Inflammatory macrophage (primary cell): ENCODE measurements at regions not wholly inside any gene's neighbourhood (a gene's known extent, or its start where the extent isn't known, plus 50 kb on each side); places are given as distances from the start of the nearest gene placed in this dataset.
"Not testable (repeated sequence)": the region's sequence is repeated elsewhere in the genome, so short reads cannot be mapped to it uniquely, and the experiment has no call there.

Source experiments
- DNase-seq, 2 donors: peaks; one replicate each; pipeline ENCODE4 v3.0.0-alpha.2; 2020 to 2022

GRCh38 chrX:21126661-21127060 lies 247.6 kb upstream of the CNKSR2 start:
- no peak for DNase-seq

DNA sequence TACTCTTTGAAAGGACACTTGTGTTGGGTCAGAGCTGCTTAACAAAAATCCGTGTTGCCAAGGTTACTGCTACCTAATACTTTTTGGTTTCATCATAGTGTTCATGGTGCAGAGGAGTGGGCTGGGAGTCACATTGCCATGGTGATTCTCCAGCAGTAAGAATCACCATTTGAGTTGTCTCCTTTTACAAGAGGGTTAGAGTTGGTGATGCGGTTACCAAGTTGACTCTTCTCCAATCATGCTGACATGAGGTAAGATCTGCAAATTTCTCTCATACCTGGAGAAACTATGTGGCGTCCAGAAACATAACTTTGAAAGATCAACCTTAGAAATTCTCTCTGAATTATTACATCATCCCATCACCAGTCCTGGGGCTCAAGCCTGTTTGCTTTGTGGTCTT lies 242.9 kb upstream of the CNKSR2 start:
- DNase-seq: no peak

DNA sequence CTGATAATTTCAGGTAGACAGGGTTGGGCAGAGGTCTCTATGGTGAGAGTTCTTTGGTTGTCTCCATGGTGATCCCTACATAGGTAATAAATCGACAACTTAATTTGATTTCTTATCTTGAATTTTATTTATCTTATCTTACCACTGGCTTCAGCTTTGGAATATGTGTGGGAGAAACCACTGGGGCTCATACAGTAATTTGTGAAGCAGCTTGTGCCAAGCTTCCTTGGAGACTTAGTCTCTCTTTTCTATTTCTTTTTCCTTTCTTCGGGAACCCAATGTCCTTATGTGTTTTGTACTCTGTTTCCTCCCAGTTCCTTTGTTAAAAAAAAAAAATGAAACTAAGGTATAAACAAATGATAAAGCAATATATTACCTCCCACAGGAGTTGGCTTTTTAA lies 242.4 kb upstream of the CNKSR2 start:
- no peak for DNase-seq

DNA sequence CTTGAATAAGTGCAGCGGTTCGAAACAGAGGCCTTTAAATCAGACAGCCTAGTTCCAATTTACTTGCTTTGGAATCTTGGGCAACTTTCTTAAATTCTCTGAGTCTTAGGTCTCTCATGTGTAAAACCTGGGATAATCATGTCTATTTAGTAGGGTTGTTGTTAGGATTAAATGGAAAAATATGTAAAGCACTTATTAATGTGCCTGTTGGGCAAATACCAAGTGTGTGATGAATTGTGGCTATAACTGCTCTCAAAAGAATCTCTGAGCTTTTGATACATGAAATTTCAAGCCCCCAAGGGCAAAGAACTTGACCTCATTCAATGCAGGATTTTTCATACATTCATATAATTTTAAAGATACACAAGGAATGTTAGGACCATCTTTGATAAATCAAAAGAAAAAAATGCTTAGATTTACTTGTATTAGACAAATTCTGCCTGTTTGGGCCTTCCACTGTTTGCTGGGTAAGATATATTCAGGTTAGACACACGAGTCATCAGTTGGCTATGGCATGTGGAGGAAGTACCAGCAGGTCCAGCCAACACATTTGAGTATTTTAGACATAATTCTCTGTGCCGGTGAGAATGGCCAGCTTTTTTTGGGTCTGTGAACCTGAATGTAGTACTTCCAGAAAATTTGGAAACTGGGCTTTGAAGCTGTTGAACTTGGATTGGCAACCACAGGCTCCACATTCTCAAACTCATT lies 241.4 kb upstream of the CNKSR2 start:
- no peak for DNase-seq

GRCh38 chrX:21150208-21150607 lies 224.0 kb upstream of the CNKSR2 start:
- no peak for DNase-seq

- no peak for DNase-seq
Measured at GRCh38 chrX:21151051-21151450, 223.2 kb upstream of the CNKSR2 start.

GRCh38 chrX:21153033-21153432 lies 221.2 kb upstream of the CNKSR2 start:
- DNase-seq: no peak

DNA sequence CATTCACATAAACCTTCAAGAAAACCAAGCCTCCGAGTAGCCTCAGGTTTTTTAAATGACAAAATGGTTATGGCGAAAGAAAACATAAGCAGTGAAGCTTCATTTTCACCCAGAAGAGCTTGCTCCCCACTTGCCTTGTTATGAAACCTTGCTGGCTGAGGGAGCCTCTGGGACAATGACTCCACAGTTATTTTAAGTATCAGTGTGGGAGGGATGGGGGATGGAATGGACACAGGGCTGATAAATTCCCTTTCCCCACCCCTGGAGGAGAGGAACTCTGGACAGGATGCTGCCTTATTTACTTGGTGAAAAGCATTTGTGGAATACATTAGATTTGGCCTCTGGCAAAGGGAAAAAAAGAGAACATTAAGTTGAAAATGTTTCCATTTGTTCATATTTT lies 220.7 kb upstream of the CNKSR2 start:
- peak; percentile 36 to 64 for DNase-seq

DNA sequence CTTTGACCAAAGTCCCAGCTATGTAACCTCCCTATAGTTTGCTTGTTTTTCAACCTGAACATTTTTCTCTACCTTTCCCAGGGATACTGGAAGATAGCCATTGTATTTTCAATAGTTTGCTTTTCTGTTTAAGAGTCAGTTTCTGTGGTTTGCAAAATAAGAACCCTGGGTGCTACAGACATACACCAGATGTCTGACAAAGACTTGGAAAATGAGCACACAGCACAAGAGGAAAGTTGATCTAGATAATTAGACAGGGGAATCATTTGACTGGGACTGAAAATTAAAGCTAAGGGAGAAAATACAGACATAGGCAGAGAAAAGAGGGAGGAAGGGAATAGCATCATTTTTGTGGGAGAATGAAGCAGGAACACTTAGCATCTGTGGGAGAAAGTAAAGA lies 218.3 kb upstream of the CNKSR2 start:
- DNase-seq: no peak

GRCh38 chrX:21156632-21157031 lies 217.6 kb upstream of the CNKSR2 start:
- no peak for DNase-seq

GRCh38 chrX:21158678-21159077 lies 215.5 kb upstream of the CNKSR2 start:
- no peak for DNase-seq

- DNase-seq: no peak
Measured at GRCh38 chrX:21166272-21166982, 207.8 kb upstream of the CNKSR2 start.

- no peak for DNase-seq
Measured at GRCh38 chrX:21167011-21167410, 207.2 kb upstream of the CNKSR2 start.

- DNase-seq: no peak
Measured at GRCh38 chrX:21167494-21167893, 206.7 kb upstream of the CNKSR2 start.

GRCh38 chrX:21168401-21169160 lies 205.6 kb upstream of the CNKSR2 start:
- no peak for DNase-seq

- peak; percentile 0 to 29 for DNase-seq
Measured at GRCh38 chrX:21171181-21171580, 203.0 kb upstream of the CNKSR2 start.

GRCh38 chrX:21174439-21174838 lies 199.8 kb upstream of the CNKSR2 start:
- no peak for DNase-seq

DNA sequence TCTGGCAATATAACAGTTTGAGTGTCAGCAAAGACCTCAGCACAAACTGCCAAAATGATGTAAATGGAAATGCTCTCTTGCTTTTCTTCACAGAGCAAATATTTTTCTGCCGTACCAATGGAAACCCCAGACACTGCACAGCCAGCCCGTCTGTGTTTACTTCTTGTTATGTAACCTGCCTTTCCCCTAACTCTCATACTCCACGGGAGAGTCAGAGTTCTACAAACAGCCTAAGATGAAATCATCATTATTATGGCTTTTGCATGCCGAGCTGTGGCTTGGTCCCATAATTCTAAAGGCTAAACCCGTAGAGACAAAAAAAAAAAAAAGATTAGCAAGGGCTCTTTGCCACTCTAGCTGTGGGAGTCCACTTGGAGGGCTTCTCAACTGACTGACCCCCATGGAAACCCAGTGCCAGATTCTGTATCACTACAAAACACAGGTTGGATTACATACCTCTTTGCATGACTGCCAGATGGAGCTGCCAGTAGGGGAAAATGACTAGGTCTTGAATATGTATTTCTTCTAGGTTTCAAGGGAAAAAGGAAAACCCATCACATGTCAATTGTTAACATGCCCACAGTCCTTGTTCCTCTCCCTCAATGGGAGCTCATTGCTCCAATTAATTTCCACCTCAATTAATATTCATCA lies 197.2 kb upstream of the CNKSR2 start:
- DNase-seq: no peak

DNA sequence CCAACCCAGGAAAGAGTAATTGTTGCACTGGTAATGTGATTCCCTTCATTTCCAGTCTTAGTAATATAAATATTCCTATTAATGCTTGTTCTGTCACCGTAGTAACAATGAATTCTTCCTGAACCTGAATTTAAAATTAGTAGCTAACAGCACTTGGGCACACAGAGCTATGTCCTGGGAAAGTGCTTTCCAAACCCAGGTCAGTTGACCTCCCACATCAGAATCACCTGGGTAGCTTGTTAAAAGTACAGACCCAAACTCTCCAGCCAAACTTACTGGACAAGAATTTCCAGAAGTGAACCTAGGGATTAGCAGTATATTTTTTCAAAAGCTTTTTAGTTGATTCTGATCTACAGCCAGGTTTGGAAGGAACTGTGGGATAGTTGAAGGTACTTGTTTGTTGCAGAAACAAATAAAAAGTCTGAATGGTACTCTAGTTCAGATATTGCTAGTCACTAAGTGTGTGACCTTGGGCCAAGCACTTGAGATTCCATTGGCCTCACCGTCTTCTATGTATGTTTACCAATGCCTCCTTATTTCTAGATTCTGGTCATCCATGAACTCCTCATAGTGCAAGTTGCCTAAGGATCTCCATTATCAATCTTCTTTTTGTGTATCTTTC lies 192.9 kb upstream of the CNKSR2 start:
- no peak for DNase-seq

GRCh38 chrX:21193196-21193595 lies 181.0 kb upstream of the CNKSR2 start:
- DNase-seq: no peak

GRCh38 chrX:21194526-21194925 lies 179.7 kb upstream of the CNKSR2 start:
- DNase-seq: no peak

- no peak for DNase-seq
Measured at GRCh38 chrX:21207080-21207479, 167.1 kb upstream of the CNKSR2 start.

DNA sequence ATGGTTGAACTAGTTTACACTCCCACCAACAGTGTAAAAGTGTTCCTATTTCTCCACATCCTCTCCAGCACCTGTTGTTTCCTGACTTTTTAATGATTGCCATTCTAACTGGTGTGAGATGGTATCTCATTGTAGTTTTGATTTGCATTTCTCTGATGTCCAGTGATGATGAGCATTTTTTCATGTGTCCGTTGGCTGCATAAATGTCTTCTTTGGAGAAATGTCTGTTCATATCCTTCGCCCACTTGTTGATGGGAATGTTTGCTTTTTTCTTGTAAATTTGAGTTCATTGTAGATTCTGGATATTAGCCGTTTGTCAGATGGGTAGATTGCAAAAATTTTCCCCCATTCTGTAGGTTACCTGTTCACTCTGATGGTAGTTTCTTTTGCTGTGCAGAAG lies 155.0 kb upstream of the CNKSR2 start:
- not testable (repeated sequence) for DNase-seq
